ENCODE measurements at regions not wholly inside any gene's neighbourhood (a gene's known extent, or its start where the extent isn't known, plus 50 kb on each side); places are given as distances from the start of the nearest gene placed in this dataset.

- H3K4me1 Mint-ChIP-seq, result peaks cover 32% of the 10 kb centered on the region
- no peak overlapping the region for H3K4me3 Mint-ChIP-seq
- no peak overlapping the region for H3K27ac Mint-ChIP-seq
- peaks cover 24% of the 10 kb centered on the region for H3K27me3 Mint-ChIP-seq (ENCODE audit: insufficient read depth, low read depth)
- Histone ChIP-seq H3F3A (ENCODE audit: low read depth) (peaks cover 4% of the 10 kb centered on the region), H3K27ac (no peak overlapping the region), H3K9me3 (ENCODE audit: low read depth) (peaks cover 6% of the 10 kb centered on the region), H3K9ac (no peak overlapping the region), H2AFZ (replicated peaks) (no peak overlapping the region), H3K4me2 (no peak overlapping the region), H3K4me3 (no peak overlapping the region), H3K4me1 (peaks cover 28% of the 10 kb centered on the region), H3K27me3 (no peaks in the 10 kb centered on the region), H3K79me2 (ENCODE audit: low read depth) (no peaks in the 10 kb centered on the region), H4K20me1 (ENCODE audit: low read depth) (no peaks in the 10 kb centered on the region), H3K36me3 (no peaks in the 10 kb centered on the region)
- H3K9me3 Mint-ChIP-seq, result peaks cover 5% of the 10 kb centered on the region
- no peaks in the 10 kb centered on the region for H3K36me3 Mint-ChIP-seq
- TF ChIP-seq EZH2 (IDR thresholded peaks at IDR 0.05), result no peak
- TF ChIP-seq CTCF (IDR thresholded peaks at IDR 0.05), result no peak
- TF ChIP-seq EZH2phosphoT487 (IDR thresholded peaks at IDR 0.05), result no peak
- DNase-seq (ENCODE audit: low spot score), result no peak
Observed at GRCh38 chr3:194254040-194254439, 97.1 kb downstream of the CPN2 start.

GRCh38 chr3:194255252-194256039 is 95.7 kb downstream of the CPN2 start:
- H3K4me1 ChIP-seq, result peaks cover 14% of the 10 kb centered on the region
- Mint-ChIP-seq H3K27ac (no peak overlapping the region), H3K9me3 (peaks cover 8% of the 10 kb centered on the region), H3K4me1 (peaks cover 23% of the 10 kb centered on the region), H3K4me3 (no peak overlapping the region), H3K36me3 (no peaks in the 10 kb centered on the region), H3K27me3 (ENCODE audit: insufficient read depth, low read depth) (peaks cover 26% of the 10 kb centered on the region)
- DNase-seq (ENCODE audit: low spot score), result no peak
- H3K9me3 ChIP-seq (ENCODE audit: low read depth), result peaks cover 6% of the 10 kb centered on the region
- no peaks in the 10 kb centered on the region for H3K36me3 ChIP-seq
- H3F3A ChIP-seq (ENCODE audit: low read depth), result peaks cover 4% of the 10 kb centered on the region
- H3K4me3 ChIP-seq, result no peak overlapping the region
- H3K4me2 ChIP-seq, result no peak overlapping the region
- TF ChIP-seq EZH2 (IDR thresholded peaks at IDR 0.05) (no peak), EZH2phosphoT487 (IDR thresholded peaks at IDR 0.05) (no peak), CTCF (IDR thresholded peaks at IDR 0.05) (no peak)
- no peak overlapping the region for H3K27ac ChIP-seq
- H4K20me1 ChIP-seq (ENCODE audit: low read depth), result no peaks in the 10 kb centered on the region
- H3K79me2 ChIP-seq (ENCODE audit: low read depth), result no peaks in the 10 kb centered on the region
- peak overlapping the region; percentile 34 for H2AFZ ChIP-seq (replicated peaks)
- H3K27me3 ChIP-seq, result no peaks in the 10 kb centered on the region
- H3K9ac ChIP-seq, result no peak overlapping the region

GRCh38 chr3:194256040-194256945 is 94.8 kb downstream of the CPN2 start:
- peaks cover 25% of the 10 kb centered on the region for H3K27me3 Mint-ChIP-seq (ENCODE audit: insufficient read depth, low read depth)
- peaks cover 20% of the 10 kb centered on the region for H3K4me1 Mint-ChIP-seq
- no peak for DNase-seq (ENCODE audit: low spot score)
- Histone ChIP-seq H3K4me1 (peaks cover 9% of the 10 kb centered on the region), H3K27ac (no peak overlapping the region), H2AFZ (replicated peaks) (peak overlapping the region; percentile 34), H3F3A (ENCODE audit: low read depth) (peaks cover 4% of the 10 kb centered on the region), H3K27me3 (no peaks in the 10 kb centered on the region), H3K4me2 (no peak overlapping the region), H4K20me1 (ENCODE audit: low read depth) (no peaks in the 10 kb centered on the region), H3K36me3 (no peaks in the 10 kb centered on the region), H3K9ac (no peak overlapping the region), H3K79me2 (ENCODE audit: low read depth) (no peaks in the 10 kb centered on the region), H3K9me3 (ENCODE audit: low read depth) (peaks cover 6% of the 10 kb centered on the region), H3K4me3 (no peak overlapping the region)
- H3K4me3 Mint-ChIP-seq, result no peak overlapping the region
- H3K27ac Mint-ChIP-seq, result no peak overlapping the region
- H3K9me3 Mint-ChIP-seq, result peaks cover 8% of the 10 kb centered on the region
- H3K36me3 Mint-ChIP-seq, result no peaks in the 10 kb centered on the region
- TF ChIP-seq EZH2phosphoT487 (IDR thresholded peaks at IDR 0.05), result no peak
- TF ChIP-seq CTCF (IDR thresholded peaks at IDR 0.05), result no peak
- TF ChIP-seq EZH2 (IDR thresholded peaks at IDR 0.05), result no peak

All from neural progenitor cell (in vitro differentiated cells).